ENCODE measurements at regions not wholly inside any gene's neighbourhood (a gene's known extent, or its start where the extent isn't known, plus 50 kb on each side); places are given as distances from the start of the nearest gene placed in this dataset.

DNA sequence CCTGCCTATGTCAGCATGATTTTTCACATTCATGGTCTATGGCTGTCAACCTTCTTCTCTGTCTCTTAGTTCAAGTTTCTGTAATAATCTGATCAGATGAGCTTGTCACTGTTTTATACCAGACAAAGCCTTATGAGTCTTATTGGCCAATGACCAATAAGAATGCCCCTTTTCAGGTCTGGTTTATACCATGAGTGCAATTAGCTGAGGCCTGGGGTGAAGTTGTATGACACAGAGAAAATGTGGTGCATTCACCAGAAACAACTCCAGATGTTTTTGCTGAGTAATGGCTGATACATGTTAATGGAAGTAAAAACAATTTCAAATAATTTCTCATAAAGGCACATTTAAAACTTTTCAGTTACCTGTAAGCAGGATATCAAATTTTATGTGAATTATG lies 218.6 kb upstream of the CDH8 start:
- ATAC-seq (no peak), DNase-seq (ENCODE audit: low read depth, low spot score) (no peak)
- Histone ChIP-seq H3K4me1 (ENCODE audit: control insufficient read depth, insufficient read depth, low read length) (no peaks in the 10 kb centered on the region), H3K27ac (ENCODE audit: low read length) (no peak overlapping the region), H3K36me3 (ENCODE audit: control insufficient read depth, insufficient read depth, low read length) (no peaks in the 10 kb centered on the region), H3K9me3 (ENCODE audit: control insufficient read depth, insufficient read depth, low read depth, low read length) (no peaks in the 10 kb centered on the region), H3K27me3 (ENCODE audit: control insufficient read depth, insufficient read depth, low read length) (no peaks in the 10 kb centered on the region), H3K4me3 (ENCODE audit: low read depth in 2 of 2, low read length in 2 of 2) (no peak overlapping the region)
- no TSS peak for BruUV-seq (replicated peaks)
- TF ChIP-seq REST (IDR thresholded peaks at IDR 0.05; ENCODE audit: insufficient read depth in 1 of 2, low read depth in 2 of 2, low read length in 1 of 2) (no peak), CTCF (IDR thresholded peaks at IDR 0.05) (no peak), SIN3A (IDR thresholded peaks at IDR 0.05; ENCODE audit: borderline replicate concordance, insufficient read depth, low read depth, low read length) (no peak), TCF7L2 (IDR thresholded peaks at IDR 0.05; ENCODE audit: low read depth, low read length) (no peak), POLR2AphosphoS5 (IDR thresholded peaks at IDR 0.05; ENCODE audit: low read depth, low read length) (no peak)
- POLR2A ChIA-PET, result no interaction called here
- in situ Hi-C loops (cut with HindIII; ENCODE audit: low pct_unique_long_range_greater_than_20kb, low sequenced_read_pairs), result no loop called here
- intact Hi-C loops (cut with micrococcal nuclease; ENCODE audit: unreplicated experiment), result no loop called here
- CTCF ChIA-PET, result no interaction called here

GRCh38 chr16:62254372-62254771 lies 218.1 kb upstream of the CDH8 start:
- no peaks in the 10 kb centered on the region for H3K36me3 ChIP-seq (ENCODE audit: control insufficient read depth, insufficient read depth, low read length)
- BruUV-seq (replicated peaks), result no TSS peak
- intact Hi-C loops (cut with micrococcal nuclease; ENCODE audit: unreplicated experiment), result no loop called here
- DNase-seq (ENCODE audit: low read depth, low spot score), result no peak
- no peak overlapping the region for H3K27ac ChIP-seq (ENCODE audit: low read length)
- H3K4me3 ChIP-seq (ENCODE audit: low read depth in 2 of 2, low read length in 2 of 2), result no peak overlapping the region
- ChIA-PET CTCF (no interaction called here), POLR2A (no interaction called here)
- no peaks in the 10 kb centered on the region for H3K27me3 ChIP-seq (ENCODE audit: control insufficient read depth, insufficient read depth, low read length)
- no peaks in the 10 kb centered on the region for H3K4me1 ChIP-seq (ENCODE audit: control insufficient read depth, insufficient read depth, low read length)
- in situ Hi-C loops (cut with HindIII; ENCODE audit: low pct_unique_long_range_greater_than_20kb, low sequenced_read_pairs), result no loop called here
- no peak for ATAC-seq
- TF ChIP-seq POLR2AphosphoS5 (IDR thresholded peaks at IDR 0.05; ENCODE audit: low read depth, low read length), result no peak
- H3K9me3 ChIP-seq (ENCODE audit: control insufficient read depth, insufficient read depth, low read depth, low read length), result no peaks in the 10 kb centered on the region

DNA sequence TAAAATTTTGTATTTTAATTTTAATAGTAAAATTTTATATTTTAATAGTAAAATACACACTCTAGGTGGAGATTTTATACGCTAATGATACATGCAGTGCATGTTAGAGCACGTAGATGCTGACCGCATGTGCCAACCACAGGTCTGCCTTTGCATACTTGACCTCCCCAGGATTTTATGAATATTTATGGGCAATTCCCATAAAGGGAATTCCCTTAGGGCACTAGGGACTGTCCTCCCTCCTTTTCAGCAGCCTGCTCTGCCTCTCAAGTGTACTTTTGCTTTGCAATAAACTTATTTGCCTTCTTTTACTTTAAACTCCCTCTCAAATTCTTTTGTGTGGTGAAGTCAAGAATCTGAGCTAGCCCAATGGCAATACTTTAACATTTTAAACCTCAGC lies 217.7 kb upstream of the CDH8 start:
- intact Hi-C loops (cut with micrococcal nuclease; ENCODE audit: unreplicated experiment) (no loop called here), in situ Hi-C loops (cut with HindIII; ENCODE audit: low pct_unique_long_range_greater_than_20kb, low sequenced_read_pairs) (no loop called here)
- no peaks in the 10 kb centered on the region for H3K36me3 ChIP-seq (ENCODE audit: control insufficient read depth, insufficient read depth, low read length)
- H3K9me3 ChIP-seq (ENCODE audit: control insufficient read depth, insufficient read depth, low read depth, low read length), result no peaks in the 10 kb centered on the region
- ATAC-seq (no peak), DNase-seq (ENCODE audit: low read depth, low spot score) (no peak)
- H3K4me1 ChIP-seq (ENCODE audit: control insufficient read depth, insufficient read depth, low read length), result no peaks in the 10 kb centered on the region
- H3K4me3 ChIP-seq (ENCODE audit: low read depth in 2 of 2, low read length in 2 of 2), result no peak overlapping the region
- BruUV-seq (replicated peaks), result no TSS peak
- POLR2A ChIA-PET, result no interaction called here
- no peak overlapping the region for H3K27ac ChIP-seq (ENCODE audit: low read length)
- no peaks in the 10 kb centered on the region for H3K27me3 ChIP-seq (ENCODE audit: control insufficient read depth, insufficient read depth, low read length)
- TF ChIP-seq TCF7L2 (IDR thresholded peaks at IDR 0.05; ENCODE audit: low read depth, low read length), result no peak
- TF ChIP-seq POLR2AphosphoS5 (IDR thresholded peaks at IDR 0.05; ENCODE audit: low read depth, low read length), result no peak
- no peak for TF ChIP-seq REST (IDR thresholded peaks at IDR 0.05; ENCODE audit: insufficient read depth in 1 of 2, low read depth in 2 of 2, low read length in 1 of 2)
- TF ChIP-seq SIN3A (IDR thresholded peaks at IDR 0.05; ENCODE audit: borderline replicate concordance, insufficient read depth, low read depth, low read length), result no peak
- TF ChIP-seq CTCF (IDR thresholded peaks at IDR 0.05), result no peak
- CTCF ChIA-PET, result no interaction called here
